CD4-positive, alpha-beta T cell (primary cell): ENCODE measurements at regions not wholly inside any gene's neighbourhood (a gene's known extent, or its start where the extent isn't known, plus 50 kb on each side); places are given as distances from the start of the nearest gene placed in this dataset.

Experiments used
- ATAC-seq: fragments of 200-7000 bp; cut with Tn5 transposase; one replicate; pipeline ENCODE4 v1.10.0; 2022; ENCODE audit warnings: mild to moderate bottlenecking; ENCODE audit not compliant: poor library complexity
- CTCF ChIA-PET: fragments of 350-600 bp; sonication (Branson Sonifier 250); formaldehyde crosslinking; loops from one replicate; lab custom pipeline; 2021; ENCODE audit warnings: antibody characterized with exemption, inconsistent platforms; lab: Charles Lee
- POLR2A ChIA-PET: fragments of 350-600 bp; sonication (Branson Sonifier 250); formaldehyde crosslinking; loops from one replicate; lab custom pipeline; 2021; ENCODE audit warnings: antibody characterized with exemption, inconsistent platforms; lab: Charles Lee
- DNase-seq, 14 experiments: peaks; one replicate each; pipeline ENCODE4 v3.0.0-alpha.2; 2013 to 2020; ENCODE audit warnings: mixed read lengths in 2 of 14
- H3K27ac ChIP-seq, 2 donors: one replicate each; pipeline versions ENCODE4 v1.5.1 to v1.7.0; 2013; ENCODE audit warnings: low read length in 2 of 2, low read depth in 1 of 2, mild to moderate bottlenecking in 1 of 2
- H3K27me3 ChIP-seq, 2 experiments: 1 replicate in 1 of 2; 2 replicates in 1 of 2; pipeline versions ENCODE4 v1.6.1 to v1.7.0; 2013; ENCODE audit warnings: low read length in 2 of 2, control low read depth in 1 of 2, mild to moderate bottlenecking in 1 of 2, moderate library complexity in 1 of 2; ENCODE audit not compliant: insufficient read depth in 2 of 2, control insufficient read depth in 1 of 2
- H3K36me3 ChIP-seq: one replicate; pipeline ENCODE4 v1.6.1; 2013; ENCODE audit warnings: low read length, control low read depth; ENCODE audit not compliant: insufficient read depth
- H3K4me1 ChIP-seq: one replicate; pipeline ENCODE4 v1.6.1; 2013; ENCODE audit warnings: low read length, control low read depth; ENCODE audit not compliant: insufficient read depth
- H3K4me3 ChIP-seq: one replicate; pipeline ENCODE4 v1.5.1; 2013; ENCODE audit warnings: mild to moderate bottlenecking, low read length, moderate library complexity
- H3K9me3 ChIP-seq, 2 experiments: 1 replicate in 1 of 2; 2 replicates in 1 of 2; pipeline versions ENCODE4 v1.6.1 to v1.7.0; 2013; ENCODE audit warnings: low read length in 2 of 2, mild to moderate bottlenecking in 2 of 2, control low read depth in 1 of 2, moderate library complexity in 1 of 2; ENCODE audit not compliant: control insufficient read depth in 1 of 2, insufficient read depth in 1 of 2
- H3K27ac Mint-ChIP-seq: one replicate; pipeline ENCODE4 v1.8.0; 2020; ENCODE audit warnings: mixed read lengths
- H3K27me3 Mint-ChIP-seq: one replicate; pipeline ENCODE4 v1.8.0; 2021; ENCODE audit warnings: mixed read lengths
- H3K36me3 Mint-ChIP-seq: one replicate; pipeline ENCODE4 v1.8.0; 2021; ENCODE audit warnings: low read depth, mixed read lengths
- H3K4me1 Mint-ChIP-seq: one replicate; pipeline ENCODE4 v1.8.0; 2021; ENCODE audit warnings: low read depth, mixed read lengths
- H3K4me3 Mint-ChIP-seq: one replicate; pipeline ENCODE4 v1.8.0; 2020; ENCODE audit warnings: mild to moderate bottlenecking, mixed read lengths
- H3K9me3 Mint-ChIP-seq: one replicate; pipeline ENCODE4 v1.8.0; 2020; ENCODE audit warnings: mixed read lengths
- CTCF ChIP-seq: fragments of 200-600 bp; IDR thresholded peaks from one replicate; pipeline ENCODE4 v1.8.0; 2022; ENCODE audit warnings: antibody characterized with exemption, mild to moderate bottlenecking
- intact Hi-C, 2 experiments: fragments of 100-400 bp; cut with DNase I in 1 of 2; cut with micrococcal nuclease in 1 of 2; formaldehyde crosslinking; loops; one replicate each; pipeline versions ENCODE4 v1.15.1 to v1.9.0; 2023 to 2025; cut with DNase I, micrococcal nuclease

- no peaks in the 10 kb centered on the region for H3K36me3 Mint-ChIP-seq
- H3K4me1 Mint-ChIP-seq = no peaks in the 10 kb centered on the region
- intact Hi-C loops = no loop called here
- Histone ChIP-seq H3K9me3 (peaks cover 0 to 8% of the 10 kb centered on the region in 2 experiments), H3K4me1 (no peaks in the 10 kb centered on the region), H3K27ac (no peak overlapping the region), H3K4me3 (no peak overlapping the region), H3K27me3 (no peaks in the 10 kb centered on the region), H3K36me3 (no peaks in the 10 kb centered on the region)
- H3K27me3 Mint-ChIP-seq = peaks cover 24% of the 10 kb centered on the region
- H3K4me3 Mint-ChIP-seq = no peak overlapping the region
- H3K27ac Mint-ChIP-seq = no peak overlapping the region
- DNase-seq = no peak
- ChIA-PET CTCF (no interaction called here), POLR2A (no interaction called here)
- no peak for ATAC-seq
- no peak for TF ChIP-seq CTCF
- H3K9me3 Mint-ChIP-seq = no peaks in the 10 kb centered on the region
Measured at GRCh38 chr6:1079525-1079924, 232.4 kb upstream of the FOXQ1 start.

- ChIA-PET CTCF (no interaction called here), POLR2A (no interaction called here)
- Mint-ChIP-seq H3K36me3 (no peaks in the 10 kb centered on the region), H3K27me3 (peaks cover 18% of the 10 kb centered on the region), H3K4me3 (no peak overlapping the region), H3K27ac (no peak overlapping the region), H3K4me1 (no peaks in the 10 kb centered on the region), H3K9me3 (no peaks in the 10 kb centered on the region)
- Histone ChIP-seq H3K9me3 (peaks cover 0 to 8% of the 10 kb centered on the region in 2 experiments), H3K27me3 (peaks cover 0 to 5% of the 10 kb centered on the region in 2 experiments), H3K27ac (no peak overlapping the region), H3K4me1 (no peaks in the 10 kb centered on the region), H3K36me3 (no peaks in the 10 kb centered on the region), H3K4me3 (no peak overlapping the region)
- TF ChIP-seq CTCF = no peak
- no peak for ATAC-seq
- intact Hi-C loops = no loop called here
- DNase-seq = no peak
Measured at GRCh38 chr6:1077478-1078416, 234.2 kb upstream of the FOXQ1 start.

GRCh38 chr6:1076531-1077459 lies 235.1 kb upstream of the FOXQ1 start:
- no peak overlapping the region for H3K4me3 Mint-ChIP-seq
- H3K9me3 ChIP-seq = peaks cover 0 to 8% of the 10 kb centered on the region in 2 experiments

More at GRCh38 chr6:1076531-1077459, 235.1 kb upstream of the FOXQ1 start:
- intact Hi-C loops = no loop called here
- Histone ChIP-seq H3K36me3 (no peaks in the 10 kb centered on the region), H3K4me1 (no peaks in the 10 kb centered on the region), H3K27me3 (peaks cover 0 to 5% of the 10 kb centered on the region in 2 experiments), H3K27ac (no peak overlapping the region), H3K4me3 (no peak overlapping the region)
- DNase-seq = no peak
- TF ChIP-seq CTCF = no peak
- ATAC-seq = no peak
- H3K9me3 Mint-ChIP-seq = no peaks in the 10 kb centered on the region
- ChIA-PET POLR2A (no interaction called here), CTCF (no interaction called here)
- no peaks in the 10 kb centered on the region for H3K4me1 Mint-ChIP-seq
- peaks cover 15% of the 10 kb centered on the region for H3K27me3 Mint-ChIP-seq
- H3K27ac Mint-ChIP-seq = no peak overlapping the region
- no peaks in the 10 kb centered on the region for H3K36me3 Mint-ChIP-seq
